ENCODE measurements at regions not wholly inside any gene's neighbourhood (a gene's known extent, or its start where the extent isn't known, plus 50 kb on each side); places are given as distances from the start of the nearest gene placed in this dataset.
"Not testable (repeated sequence)": the region's sequence is repeated elsewhere in the genome, so short reads cannot be mapped to it uniquely, and the experiment has no call there.

DNA sequence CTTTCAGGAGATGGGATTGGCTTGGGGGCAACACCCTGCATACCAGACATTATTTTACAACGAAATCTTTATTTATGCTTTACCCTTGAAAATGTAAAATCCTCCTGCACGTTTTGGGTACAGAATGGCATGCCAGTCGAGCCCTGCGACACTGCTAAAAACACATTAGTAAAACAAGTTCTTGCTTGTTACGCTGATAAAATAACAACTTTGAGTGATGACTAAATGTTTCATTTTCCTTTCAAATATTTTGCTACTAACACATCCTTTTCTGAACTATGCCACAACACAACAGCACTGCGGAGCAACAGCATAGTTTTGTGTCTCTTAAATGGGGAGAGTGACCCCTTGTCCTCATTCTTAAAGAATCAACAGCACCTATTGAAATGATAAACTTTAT is 76.0 kb upstream of the SEMA3D start:
- H3K4me3 ChIP-seq (ENCODE audit: low read depth, low read length): no peak overlapping the region
- TF ChIP-seq POLR2A (IDR thresholded peaks at IDR 0.05; ENCODE audit: extremely low read depth, insufficient read length) (no peak), MYC (IDR thresholded peaks at IDR 0.05; ENCODE audit: low read depth, low read length) (no peak)
- TF ChIP-seq, protein P1, sequence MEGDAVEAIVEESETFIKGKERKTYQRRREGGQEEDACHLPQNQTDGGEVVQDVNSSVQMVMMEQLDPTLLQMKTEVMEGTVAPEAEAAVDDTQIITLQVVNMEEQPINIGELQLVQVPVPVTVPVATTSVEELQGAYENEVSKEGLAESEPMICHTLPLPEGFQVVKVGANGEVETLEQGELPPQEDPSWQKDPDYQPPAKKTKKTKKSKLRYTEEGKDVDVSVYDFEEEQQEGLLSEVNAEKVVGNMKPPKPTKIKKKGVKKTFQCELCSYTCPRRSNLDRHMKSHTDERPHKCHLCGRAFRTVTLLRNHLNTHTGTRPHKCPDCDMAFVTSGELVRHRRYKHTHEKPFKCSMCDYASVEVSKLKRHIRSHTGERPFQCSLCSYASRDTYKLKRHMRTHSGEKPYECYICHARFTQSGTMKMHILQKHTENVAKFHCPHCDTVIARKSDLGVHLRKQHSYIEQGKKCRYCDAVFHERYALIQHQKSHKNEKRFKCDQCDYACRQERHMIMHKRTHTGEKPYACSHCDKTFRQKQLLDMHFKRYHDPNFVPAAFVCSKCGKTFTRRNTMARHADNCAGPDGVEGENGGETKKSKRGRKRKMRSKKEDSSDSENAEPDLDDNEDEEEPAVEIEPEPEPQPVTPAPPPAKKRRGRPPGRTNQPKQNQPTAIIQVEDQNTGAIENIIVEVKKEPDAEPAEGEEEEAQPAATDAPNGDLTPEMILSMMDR (IDR thresholded peaks at IDR 0.05; ENCODE audit: low read depth, low read length): no peak
- TF ChIP-seq, protein P2, sequence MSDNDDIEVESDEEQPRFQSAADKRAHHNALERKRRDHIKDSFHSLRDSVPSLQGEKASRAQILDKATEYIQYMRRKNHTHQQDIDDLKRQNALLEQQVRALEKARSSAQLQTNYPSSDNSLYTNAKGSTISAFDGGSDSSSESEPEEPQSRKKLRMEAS (IDR thresholded peaks at IDR 0.05; ENCODE audit: low read depth, low read length): no peak
- DNase-seq (ENCODE audit: low read depth): no peak

DNA sequence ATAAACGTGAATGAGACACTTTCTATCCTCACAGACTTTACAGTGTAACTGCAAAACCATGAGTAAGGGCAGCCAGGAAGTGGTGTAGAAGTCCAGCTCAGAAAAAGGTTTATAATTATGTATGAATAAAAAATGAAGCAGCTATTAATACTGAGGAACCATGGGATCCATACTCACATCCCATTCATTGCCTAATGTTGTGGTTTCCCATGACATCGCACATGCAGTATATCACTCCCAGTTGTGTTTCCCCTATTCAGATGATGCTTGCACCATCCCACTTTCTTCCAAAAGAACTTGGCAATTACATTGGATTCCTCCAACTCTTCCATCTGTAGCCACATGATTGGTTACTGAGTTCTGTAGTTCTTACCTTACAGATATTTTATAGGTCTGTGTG is 74.5 kb upstream of the SEMA3D start:
- TF ChIP-seq MYC (IDR thresholded peaks at IDR 0.05; ENCODE audit: low read depth, low read length) (no peak), POLR2A (IDR thresholded peaks at IDR 0.05; ENCODE audit: extremely low read depth, insufficient read length) (no peak)
- TF ChIP-seq, protein P1 (IDR thresholded peaks at IDR 0.05; ENCODE audit: low read depth, low read length): no peak
- TF ChIP-seq, protein P2 (IDR thresholded peaks at IDR 0.05; ENCODE audit: low read depth, low read length): no peak
- DNase-seq (ENCODE audit: low read depth): no peak
- no peak overlapping the region for H3K4me3 ChIP-seq (ENCODE audit: low read depth, low read length)

DNA sequence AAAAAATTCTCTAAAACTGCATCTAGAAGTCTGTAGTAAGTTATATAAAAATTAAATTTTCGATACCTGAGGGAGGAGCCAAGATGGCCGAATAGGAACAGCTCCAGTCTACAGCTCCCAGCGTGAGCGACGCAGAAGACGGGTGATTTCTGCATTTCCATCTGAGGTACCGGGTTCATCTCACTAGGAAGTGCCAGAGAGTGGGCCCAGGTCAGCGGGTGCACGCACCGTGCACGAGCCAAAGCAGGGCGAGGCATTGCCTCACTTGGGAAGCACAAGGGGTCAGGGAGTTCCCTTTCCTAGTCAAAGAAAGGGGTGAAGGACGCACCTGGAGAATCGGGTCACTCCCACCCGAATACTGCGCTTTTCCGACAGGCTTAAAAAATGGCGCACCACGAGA is 62.9 kb upstream of the SEMA3D start:
- not testable (repeated sequence) for H3K4me3 ChIP-seq (ENCODE audit: low read depth, low read length); DNase-seq (ENCODE audit: low read depth)

DNA sequence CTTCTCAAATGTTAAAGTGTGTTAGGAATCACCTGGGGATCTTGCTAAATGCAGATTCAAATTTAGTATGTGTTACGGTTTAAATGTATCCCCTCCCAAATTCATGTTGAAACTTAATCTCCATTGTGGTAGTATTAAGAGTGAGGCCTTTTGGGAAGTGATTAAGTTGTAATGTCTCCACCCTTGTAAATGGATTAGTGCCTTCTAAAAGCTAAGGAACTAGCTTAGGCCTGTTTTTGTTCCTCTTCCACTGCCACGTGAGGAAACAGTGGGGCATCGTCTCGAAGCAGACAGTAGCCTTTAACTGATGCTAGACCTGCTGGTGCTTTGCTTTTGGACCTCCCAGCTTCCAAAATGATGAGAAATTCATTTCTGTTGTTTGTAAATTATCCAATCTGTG is 52.3 kb upstream of the SEMA3D start:
- DNase-seq (ENCODE audit: low read depth): no peak
- H3K4me3 ChIP-seq (ENCODE audit: low read depth, low read length): no peak overlapping the region
- TF ChIP-seq, protein P2 (IDR thresholded peaks at IDR 0.05; ENCODE audit: low read depth, low read length): no peak
- no peak for TF ChIP-seq POLR2A (IDR thresholded peaks at IDR 0.05; ENCODE audit: extremely low read depth, insufficient read length)
- no peak for TF ChIP-seq MYC (IDR thresholded peaks at IDR 0.05; ENCODE audit: low read depth, low read length)
- TF ChIP-seq, protein P1 (IDR thresholded peaks at IDR 0.05; ENCODE audit: low read depth, low read length): no peak

DNA sequence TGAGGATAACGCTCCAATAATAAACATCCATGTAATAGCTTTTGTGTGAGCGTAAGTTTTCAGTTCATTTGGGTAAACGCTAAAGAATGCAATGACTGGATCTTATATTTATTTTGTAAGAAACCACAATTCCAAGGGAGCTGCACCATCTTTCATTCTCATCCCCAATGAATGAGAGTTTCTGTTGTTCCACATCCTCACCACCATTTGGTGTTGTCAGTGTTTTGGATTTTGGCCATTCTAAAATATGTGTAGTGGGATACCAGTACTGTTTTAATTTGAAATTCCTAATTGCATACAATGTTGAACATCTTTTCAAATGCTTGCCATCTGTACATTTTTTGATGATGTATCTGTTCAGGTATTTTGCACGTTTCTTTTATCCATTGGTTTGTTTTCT is 50.9 kb upstream of the SEMA3D start:
- TF ChIP-seq, protein P1 (IDR thresholded peaks at IDR 0.05; ENCODE audit: low read depth, low read length): no peak
- TF ChIP-seq, protein P2 (IDR thresholded peaks at IDR 0.05; ENCODE audit: low read depth, low read length): no peak
- TF ChIP-seq POLR2A (IDR thresholded peaks at IDR 0.05; ENCODE audit: extremely low read depth, insufficient read length) (no peak), MYC (IDR thresholded peaks at IDR 0.05; ENCODE audit: low read depth, low read length) (no peak)
- DNase-seq (ENCODE audit: low read depth): no peak
- no peak overlapping the region for H3K4me3 ChIP-seq (ENCODE audit: low read depth, low read length)

All from NB4 (cell line).